Stimulated activated CD4-positive, alpha-beta T cell treated with anti-CD3 and anti-CD28 coated beads, Interleukin-1b, Interleukin-23, amount 100 ng/mL, for 48 hours (primary cell): ENCODE measurements at regions not wholly inside any gene's neighbourhood (a gene's known extent, or its start where the extent isn't known, plus 50 kb on each side); places are given as distances from the start of the nearest gene placed in this dataset.

Experiments
- DNase-seq: peaks from one replicate; pipeline ENCODE4 v3.0.0-alpha.2; 2020

DNA sequence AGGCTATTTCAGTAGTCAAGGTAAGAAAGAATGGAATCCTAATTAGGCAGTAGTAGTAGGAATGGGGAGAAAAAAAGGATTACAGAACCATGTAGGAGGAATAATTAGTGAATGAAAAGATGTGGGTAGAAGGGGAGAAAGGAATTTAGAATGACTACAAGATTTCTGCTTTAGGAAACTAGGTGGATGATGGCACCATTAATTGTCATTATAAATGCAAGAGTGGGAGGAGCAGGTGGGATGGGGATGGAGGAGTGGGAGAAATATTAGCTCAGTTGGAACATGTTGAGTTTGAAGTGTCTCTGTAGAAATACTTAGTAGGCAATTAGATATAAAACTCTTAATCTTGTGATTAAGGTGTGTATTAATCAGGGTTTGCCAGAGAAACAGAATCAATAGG, 50.0 kb upstream of the C21orf91 start:
- DNase-seq = no peak
